ENCODE measurements at regions not wholly inside any gene's neighbourhood (a gene's known extent, or its start where the extent isn't known, plus 50 kb on each side); places are given as distances from the start of the nearest gene placed in this dataset.

GRCh38 chr18:24539866-24540617, 79.6 kb downstream of the HRH4 start:
- ATAC-seq, result no peak
- TF ChIP-seq OSR1 (CRISPR knock-in tag; IDR thresholded peaks at IDR 0.05), result no peak
- no peak for TF ChIP-seq TOX (CRISPR knock-in tag; IDR thresholded peaks at IDR 0.05; ENCODE audit: borderline replicate concordance)
- no peak for TF ChIP-seq GLIS3 (CRISPR knock-in tag; IDR thresholded peaks at IDR 0.05)
- no peak for TF ChIP-seq PATZ1 (CRISPR knock-in tag; IDR thresholded peaks at IDR 0.05; ENCODE audit: borderline replicate concordance)
- no peak for TF ChIP-seq ESRRG (CRISPR knock-in tag; IDR thresholded peaks at IDR 0.05)
- TF ChIP-seq ZNF565 (CRISPR knock-in tag; conservative IDR thresholded peaks at IDR 0.05; ENCODE audit: low read depth), result no peak
- TF ChIP-seq RARB (CRISPR knock-in tag; IDR thresholded peaks at IDR 0.05), result no peak
- TF ChIP-seq CREB5 (CRISPR knock-in tag; IDR thresholded peaks at IDR 0.05; ENCODE audit: low read depth), result no peak
- no peak for TF ChIP-seq BACH2 (CRISPR knock-in tag; IDR thresholded peaks at IDR 0.05; ENCODE audit: borderline replicate concordance)
- TF ChIP-seq TSHZ2 (CRISPR knock-in tag; IDR thresholded peaks at IDR 0.05), result no peak
- no peak for TF ChIP-seq PPARA (CRISPR knock-in tag; IDR thresholded peaks at IDR 0.05; ENCODE audit: borderline replicate concordance)
- no peak for TF ChIP-seq ZNF8 (CRISPR knock-in tag; IDR thresholded peaks at IDR 0.05)
- no peak for TF ChIP-seq ZC3H10 (CRISPR knock-in tag; IDR thresholded peaks at IDR 0.05)
- TF ChIP-seq TCF4 (CRISPR knock-in tag; IDR thresholded peaks at IDR 0.05; ENCODE audit: borderline replicate concordance), result no peak
- no peak for TF ChIP-seq SNAI2 (CRISPR knock-in tag; IDR thresholded peaks at IDR 0.05)
- TF ChIP-seq ZFP30 (CRISPR knock-in tag; IDR thresholded peaks at IDR 0.05), result no peak
- no peak for TF ChIP-seq ISL1 (CRISPR knock-in tag; IDR thresholded peaks at IDR 0.05)
- no peak for TF ChIP-seq ARNTL (CRISPR knock-in tag; IDR thresholded peaks at IDR 0.05; ENCODE audit: borderline replicate concordance, low read depth)
- no peak for TF ChIP-seq POU6F1 (CRISPR knock-in tag; IDR thresholded peaks at IDR 0.05; ENCODE audit: borderline replicate concordance, low read depth)
- no peak for TF ChIP-seq CSDC2 (CRISPR knock-in tag; IDR thresholded peaks at IDR 0.05)

- no peak for ATAC-seq
- no peak for TF ChIP-seq TCF4 (CRISPR knock-in tag; IDR thresholded peaks at IDR 0.05; ENCODE audit: borderline replicate concordance)
- TF ChIP-seq ESRRG (CRISPR knock-in tag; IDR thresholded peaks at IDR 0.05), result no peak
- TF ChIP-seq TOX (CRISPR knock-in tag; IDR thresholded peaks at IDR 0.05; ENCODE audit: borderline replicate concordance), result no peak
- TF ChIP-seq RARB (CRISPR knock-in tag; IDR thresholded peaks at IDR 0.05), result no peak
- TF ChIP-seq ZFP3 (CRISPR knock-in tag; IDR thresholded peaks at IDR 0.05), result no peak
- no peak for TF ChIP-seq TSHZ2 (CRISPR knock-in tag; IDR thresholded peaks at IDR 0.05)
- TF ChIP-seq POU6F1 (CRISPR knock-in tag; IDR thresholded peaks at IDR 0.05; ENCODE audit: borderline replicate concordance, low read depth), result no peak
- TF ChIP-seq ZC3H10 (CRISPR knock-in tag; IDR thresholded peaks at IDR 0.05), result no peak
- no peak for TF ChIP-seq ZNF70 (CRISPR knock-in tag; IDR thresholded peaks at IDR 0.05)
- no peak for TF ChIP-seq PPARA (CRISPR knock-in tag; IDR thresholded peaks at IDR 0.05; ENCODE audit: borderline replicate concordance)
- no peak for TF ChIP-seq ZNF565 (CRISPR knock-in tag; conservative IDR thresholded peaks at IDR 0.05; ENCODE audit: low read depth)
- no peak for TF ChIP-seq CSDC2 (CRISPR knock-in tag; IDR thresholded peaks at IDR 0.05)
- TF ChIP-seq PATZ1 (CRISPR knock-in tag; IDR thresholded peaks at IDR 0.05; ENCODE audit: borderline replicate concordance), result no peak
- no peak for TF ChIP-seq ZNF8 (CRISPR knock-in tag; IDR thresholded peaks at IDR 0.05)
These were observed 80.5 kb downstream of the HRH4 start for GRCh38 chr18:24540896-24541295.

All from SK-N-SH treated with all-trans-retinoic acid at 6 μM for 48 hours (cell line).